NB4 (cell line): ENCODE measurements at regions not wholly inside any gene's neighbourhood (a gene's known extent, or its start where the extent isn't known, plus 50 kb on each side); places are given as distances from the start of the nearest gene placed in this dataset.

Source experiments
- DNase-seq: peaks from one replicate; pipeline ENCODE4 v3.0.0; 2010; ENCODE audit warnings: low read depth
- H3K4me3 ChIP-seq: one replicate; pipeline ENCODE4 v1.5.1; 2011; ENCODE audit warnings: mild to moderate bottlenecking, low read depth, low read length, moderate library complexity
- MYC ChIP-seq: IDR thresholded peaks from 2 replicates; pipeline ENCODE4 v1.6.1; 2011; ENCODE audit warnings: low read depth, low read length
- POLR2A ChIP-seq: IDR thresholded peaks from 2 replicates; pipeline ENCODE4 v1.6.1; 2011; ENCODE audit warnings: mild to moderate bottlenecking; ENCODE audit not compliant: insufficient read length; ENCODE audit errors: extremely low read depth
- TF ChIP-seq, protein P1 (sequence below): IDR thresholded peaks from one replicate; pipeline ENCODE4 v1.5.1; 2012; ENCODE audit warnings: low read depth, low read length
- TF ChIP-seq, protein P2 (sequence below): IDR thresholded peaks from 2 replicates; pipeline ENCODE4 v1.6.1; 2011; ENCODE audit warnings: low read depth, low read length

DNA sequence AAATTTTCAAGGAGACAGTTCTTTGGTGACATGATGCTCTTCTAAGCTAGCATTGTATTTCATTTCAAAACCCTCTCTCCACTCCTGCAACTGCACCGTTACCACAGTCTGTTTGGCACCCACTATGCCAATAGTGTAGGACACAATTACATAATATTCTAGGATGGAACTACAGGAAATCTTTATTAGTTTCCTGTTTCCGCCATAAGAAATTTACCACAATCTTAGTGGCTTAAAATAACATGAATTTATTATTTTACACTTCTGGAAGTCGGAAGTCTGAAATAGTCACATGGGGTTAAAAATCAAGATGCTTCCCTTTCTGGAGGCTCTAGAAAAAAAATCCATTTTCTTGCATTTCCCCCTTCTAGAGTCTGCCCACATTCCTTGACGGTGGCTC, 733.1 kb downstream of the HDGFL1 start:
- TF ChIP-seq MYC (no peak), POLR2A (no peak)
- TF ChIP-seq, protein P1, sequence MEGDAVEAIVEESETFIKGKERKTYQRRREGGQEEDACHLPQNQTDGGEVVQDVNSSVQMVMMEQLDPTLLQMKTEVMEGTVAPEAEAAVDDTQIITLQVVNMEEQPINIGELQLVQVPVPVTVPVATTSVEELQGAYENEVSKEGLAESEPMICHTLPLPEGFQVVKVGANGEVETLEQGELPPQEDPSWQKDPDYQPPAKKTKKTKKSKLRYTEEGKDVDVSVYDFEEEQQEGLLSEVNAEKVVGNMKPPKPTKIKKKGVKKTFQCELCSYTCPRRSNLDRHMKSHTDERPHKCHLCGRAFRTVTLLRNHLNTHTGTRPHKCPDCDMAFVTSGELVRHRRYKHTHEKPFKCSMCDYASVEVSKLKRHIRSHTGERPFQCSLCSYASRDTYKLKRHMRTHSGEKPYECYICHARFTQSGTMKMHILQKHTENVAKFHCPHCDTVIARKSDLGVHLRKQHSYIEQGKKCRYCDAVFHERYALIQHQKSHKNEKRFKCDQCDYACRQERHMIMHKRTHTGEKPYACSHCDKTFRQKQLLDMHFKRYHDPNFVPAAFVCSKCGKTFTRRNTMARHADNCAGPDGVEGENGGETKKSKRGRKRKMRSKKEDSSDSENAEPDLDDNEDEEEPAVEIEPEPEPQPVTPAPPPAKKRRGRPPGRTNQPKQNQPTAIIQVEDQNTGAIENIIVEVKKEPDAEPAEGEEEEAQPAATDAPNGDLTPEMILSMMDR, result no peak
- TF ChIP-seq, protein P2, sequence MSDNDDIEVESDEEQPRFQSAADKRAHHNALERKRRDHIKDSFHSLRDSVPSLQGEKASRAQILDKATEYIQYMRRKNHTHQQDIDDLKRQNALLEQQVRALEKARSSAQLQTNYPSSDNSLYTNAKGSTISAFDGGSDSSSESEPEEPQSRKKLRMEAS, result no peak
- H3K4me3 ChIP-seq, result no peak overlapping the region
- no peak for DNase-seq

DNA sequence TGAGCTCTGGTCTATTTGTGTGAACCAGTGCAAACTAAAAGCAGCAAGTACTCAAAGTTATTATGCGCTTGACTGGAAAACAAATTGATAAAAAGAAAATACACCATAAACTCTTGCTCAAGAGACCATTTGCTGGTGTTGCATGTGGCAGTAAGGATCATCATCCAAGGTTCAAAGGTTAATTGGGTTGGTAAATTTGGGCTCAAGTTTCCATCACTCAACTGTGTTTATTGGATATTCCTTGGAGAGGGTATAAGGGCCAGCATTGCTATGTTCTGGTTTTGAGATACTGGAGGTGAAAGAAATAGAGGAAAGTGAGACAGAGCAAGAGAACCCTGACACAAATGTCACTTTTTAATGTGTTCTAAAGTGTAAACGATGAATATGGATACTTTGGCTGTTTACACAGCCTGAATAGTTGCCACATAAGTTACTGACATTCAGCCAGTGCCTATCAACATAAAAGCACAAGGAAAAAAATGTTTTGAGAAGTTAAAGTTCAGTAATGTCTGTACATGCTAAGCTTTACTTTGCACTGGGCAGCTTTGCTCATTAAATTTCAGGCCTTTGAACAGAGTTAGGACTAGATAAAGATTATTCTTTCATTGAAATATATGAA, 736.1 kb downstream of the HDGFL1 start:
- H3K4me3 ChIP-seq, result no peak overlapping the region
- TF ChIP-seq MYC (no peak), POLR2A (no peak)
- TF ChIP-seq, protein P2, result no peak
- TF ChIP-seq, protein P1, result no peak

DNA sequence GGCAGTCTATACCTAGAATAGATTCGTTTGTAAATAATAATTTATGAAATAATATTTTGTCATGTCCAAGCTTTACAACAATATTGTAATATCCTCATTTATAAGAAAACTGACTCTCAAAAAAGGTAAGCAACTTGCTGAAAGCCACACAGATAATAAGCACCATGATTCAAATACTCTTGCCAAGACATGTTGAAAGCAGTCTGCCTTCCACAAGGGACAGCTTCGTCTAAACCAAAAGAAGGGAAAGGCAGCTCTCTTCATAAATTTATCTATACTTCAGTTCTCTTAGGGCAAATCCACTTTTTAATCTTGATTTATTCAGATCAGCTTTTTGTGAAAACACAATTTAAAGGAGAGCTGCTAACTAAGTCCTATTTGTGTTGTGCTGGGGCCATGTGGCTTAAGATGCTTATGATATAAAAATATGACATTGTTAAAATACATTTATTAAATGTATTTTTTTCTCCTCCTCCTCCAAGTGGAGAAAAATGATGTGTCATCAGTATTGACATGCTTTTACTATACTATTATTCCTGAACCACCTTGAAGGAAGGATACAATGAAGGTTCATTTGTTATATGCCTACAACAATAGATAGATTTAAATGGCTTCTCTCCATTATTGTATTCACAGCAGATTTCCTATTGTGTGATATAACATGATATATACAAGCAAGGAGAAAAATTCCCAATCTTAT, 737.0 kb downstream of the HDGFL1 start:
- TF ChIP-seq, protein P1, result no peak
- TF ChIP-seq, protein P2, result no peak
- TF ChIP-seq POLR2A (no peak), MYC (no peak)
- no peak overlapping the region for H3K4me3 ChIP-seq
- no peak for DNase-seq

More for the DNA sequence above, 736.1 kb downstream of the HDGFL1 start:
- DNase-seq, result no peak

DNA sequence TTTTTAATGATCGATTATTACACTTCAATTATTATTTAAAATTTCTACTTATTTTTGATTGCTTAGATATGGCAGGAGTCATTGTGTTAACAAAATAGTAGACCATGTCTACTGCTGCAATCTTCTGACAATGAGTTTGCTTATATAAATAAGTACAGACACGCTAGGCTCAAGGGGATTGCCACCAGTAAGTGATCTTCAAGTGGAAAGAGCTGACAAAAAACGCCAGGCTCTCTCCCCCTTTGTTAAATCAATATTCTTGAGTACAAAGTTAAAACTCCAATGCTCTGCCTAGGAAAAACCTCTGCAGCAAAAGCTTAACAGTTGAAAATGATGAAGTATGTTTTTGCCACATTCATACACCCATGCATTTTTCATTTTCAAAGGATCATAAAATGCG, 738.1 kb downstream of the HDGFL1 start:
- no peak for DNase-seq
- H3K4me3 ChIP-seq, result no peak overlapping the region
- TF ChIP-seq MYC (no peak), POLR2A (no peak)
- TF ChIP-seq, protein P2, result no peak
- TF ChIP-seq, protein P1, result no peak

DNA sequence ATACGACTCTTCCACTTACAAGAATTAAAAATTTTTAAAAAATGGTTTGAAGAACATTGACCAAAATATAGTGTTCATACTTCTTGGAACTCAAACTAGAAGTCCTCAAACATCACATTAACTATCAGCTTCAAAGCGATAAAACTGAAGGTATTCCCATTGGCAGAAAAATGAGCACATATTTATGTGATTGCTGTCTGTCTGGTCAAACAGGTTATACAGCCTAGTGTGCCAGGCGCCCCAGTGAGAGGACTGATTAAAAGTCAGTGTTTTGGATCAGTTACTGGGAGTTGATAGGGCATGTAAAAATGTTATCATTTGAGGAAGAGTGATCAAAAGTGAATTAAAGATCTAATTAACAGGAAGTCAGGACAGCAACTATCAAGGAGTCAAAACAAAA, 738.8 kb downstream of the HDGFL1 start:
- H3K4me3 ChIP-seq, result no peak overlapping the region
- TF ChIP-seq, protein P2, result no peak
- TF ChIP-seq MYC, result no peak
- no peak for TF ChIP-seq POLR2A
- TF ChIP-seq, protein P1, result no peak

More for the DNA sequence above, 738.8 kb downstream of the HDGFL1 start:
- no peak for DNase-seq
